Breast epithelium (tissue), 3 donors: ENCODE measurements at regions not wholly inside any gene's neighbourhood (a gene's known extent, or its start where the extent isn't known, plus 50 kb on each side); places are given as distances from the start of the nearest gene placed in this dataset.

Source experiments
- POLR2A ChIP-seq: fragments of 450-650 bp; IDR thresholded peaks from one replicate; pipeline ENCODE4 v1.6.1; 2016; ENCODE audit warnings: antibody characterized with exemption, mild to moderate bottlenecking, moderate library complexity
- TF ChIP-seq, protein P1 (sequence below), 3 donors: fragments of 450-650 bp; IDR thresholded peaks; one replicate each; pipeline ENCODE4 v1.5.1; 2016 to 2017; ENCODE audit warnings: antibody characterized with exemption in 3 of 3, mild to moderate bottlenecking in 3 of 3, moderate library complexity in 3 of 3

DNA sequence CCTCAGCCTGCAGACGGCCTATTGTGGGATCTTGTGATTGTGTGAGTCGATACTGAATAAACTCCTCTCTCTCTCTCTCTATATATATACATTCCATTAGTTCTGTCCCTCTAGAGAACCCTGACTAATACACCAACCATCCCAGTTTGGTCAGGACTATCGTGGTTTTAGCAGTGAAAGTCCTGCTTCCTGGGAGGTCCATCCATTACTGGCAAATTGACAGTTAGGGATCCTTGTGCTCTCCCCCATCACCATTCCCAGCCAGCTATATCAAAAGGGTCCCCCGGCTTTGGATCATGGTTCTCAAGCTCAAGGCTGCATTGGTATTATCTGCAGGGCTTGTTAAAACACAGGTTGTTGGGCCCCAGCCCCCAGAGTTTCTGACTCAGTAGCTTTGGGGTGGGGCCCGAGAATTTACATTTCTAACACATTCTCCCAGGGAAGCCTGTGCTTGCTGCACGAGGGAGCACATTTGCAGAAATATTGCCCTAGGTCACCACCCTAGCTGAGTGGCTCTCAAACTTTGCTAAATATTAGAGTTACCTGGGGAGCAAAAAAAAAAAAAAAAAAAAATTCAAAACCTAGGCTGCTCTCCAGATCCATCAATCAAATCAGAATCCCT, 899.1 kb upstream of the AUTS2 start:
- TF ChIP-seq POLR2A, result no peak
- TF ChIP-seq, protein P1, sequence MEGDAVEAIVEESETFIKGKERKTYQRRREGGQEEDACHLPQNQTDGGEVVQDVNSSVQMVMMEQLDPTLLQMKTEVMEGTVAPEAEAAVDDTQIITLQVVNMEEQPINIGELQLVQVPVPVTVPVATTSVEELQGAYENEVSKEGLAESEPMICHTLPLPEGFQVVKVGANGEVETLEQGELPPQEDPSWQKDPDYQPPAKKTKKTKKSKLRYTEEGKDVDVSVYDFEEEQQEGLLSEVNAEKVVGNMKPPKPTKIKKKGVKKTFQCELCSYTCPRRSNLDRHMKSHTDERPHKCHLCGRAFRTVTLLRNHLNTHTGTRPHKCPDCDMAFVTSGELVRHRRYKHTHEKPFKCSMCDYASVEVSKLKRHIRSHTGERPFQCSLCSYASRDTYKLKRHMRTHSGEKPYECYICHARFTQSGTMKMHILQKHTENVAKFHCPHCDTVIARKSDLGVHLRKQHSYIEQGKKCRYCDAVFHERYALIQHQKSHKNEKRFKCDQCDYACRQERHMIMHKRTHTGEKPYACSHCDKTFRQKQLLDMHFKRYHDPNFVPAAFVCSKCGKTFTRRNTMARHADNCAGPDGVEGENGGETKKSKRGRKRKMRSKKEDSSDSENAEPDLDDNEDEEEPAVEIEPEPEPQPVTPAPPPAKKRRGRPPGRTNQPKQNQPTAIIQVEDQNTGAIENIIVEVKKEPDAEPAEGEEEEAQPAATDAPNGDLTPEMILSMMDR (IDR thresholded peaks at IDR 0.05), result no peak
